Liver (tissue), 7 donors: ENCODE measurements at regions not wholly inside any gene's neighbourhood (a gene's known extent, or its start where the extent isn't known, plus 50 kb on each side); places are given as distances from the start of the nearest gene placed in this dataset.

Source experiments
- DNase-seq: peaks from one replicate; pipeline ENCODE4 v3.0.0-alpha.2; 2017; ENCODE audit warnings: low spot score
- H3K27ac ChIP-seq, 2 donors: one replicate each; pipeline ENCODE4 v1.7.0; 2013; ENCODE audit warnings: inconsistent platforms in 2 of 2, low read length in 2 of 2, control low read depth in 1 of 2, low read depth in 1 of 2, mild to moderate bottlenecking in 1 of 2
- H3K27me3 ChIP-seq, 4 donors: one replicate each; pipeline versions ENCODE4 v1.6.1 to v1.7.0; 2013; ENCODE audit warnings: low read length in 3 of 4, inconsistent platforms in 1 of 4, mild to moderate bottlenecking in 1 of 4, moderate library complexity in 1 of 4; ENCODE audit not compliant: control insufficient read depth in 4 of 4, insufficient read depth in 4 of 4
- H3K36me3 ChIP-seq, 4 donors: one replicate each; pipeline versions ENCODE4 v1.6.1 to v1.7.0; 2013; ENCODE audit warnings: low read length in 3 of 4, mild to moderate bottlenecking in 3 of 4, low read depth in 1 of 4, moderate library complexity in 1 of 4; ENCODE audit not compliant: control insufficient read depth in 4 of 4, insufficient read depth in 3 of 4
- H3K4me1 ChIP-seq, 4 donors: one replicate each; pipeline versions ENCODE4 v1.6.1 to v1.7.0; 2013; ENCODE audit warnings: low read length in 3 of 4, mild to moderate bottlenecking in 3 of 4, moderate library complexity in 1 of 4; ENCODE audit not compliant: control insufficient read depth in 4 of 4, insufficient read depth in 4 of 4
- H3K4me3 ChIP-seq, 3 donors: one replicate each; pipeline versions ENCODE4 v1.6.1 to v1.7.0; 2013; ENCODE audit warnings: low read length in 3 of 3, control low read depth in 1 of 3, low read depth in 1 of 3, mild to moderate bottlenecking in 1 of 3
- H3K9ac ChIP-seq, 2 donors: one replicate each; pipeline ENCODE4 v1.7.0; 2013; ENCODE audit warnings: low read length in 2 of 2, mild to moderate bottlenecking in 2 of 2, moderate library complexity in 2 of 2, control low read depth in 1 of 2, low read depth in 1 of 2
- H3K9me3 ChIP-seq, 4 donors: one replicate each; pipeline versions ENCODE4 v1.6.1 to v1.7.0; 2013; ENCODE audit warnings: low read length in 3 of 4; ENCODE audit not compliant: control insufficient read depth in 4 of 4
- ATF3 ChIP-seq: IDR thresholded peaks from 2 replicates; pipeline ENCODE4 v1.6.1; 2016; ENCODE audit warnings: antibody characterized with exemption
- EGR1 ChIP-seq, 2 donors: IDR thresholded peaks; 2 replicates each; pipeline ENCODE4 v1.6.1; 2016 to 2018; ENCODE audit warnings: antibody characterized with exemption in 2 of 2, low read depth in 2 of 2
- FOXA1 ChIP-seq: IDR thresholded peaks from 2 replicates; pipeline ENCODE4 v1.6.1; 2016; ENCODE audit warnings: antibody characterized with exemption
- FOXA2 ChIP-seq: IDR thresholded peaks from 2 replicates; pipeline ENCODE4 v1.6.1; 2016; ENCODE audit warnings: antibody characterized with exemption
- GABPA ChIP-seq, 2 donors: IDR thresholded peaks in 1 of 2; conservative IDR thresholded peaks in 1 of 2; 2 replicates each; pipeline ENCODE4 v1.6.1; 2016; ENCODE audit warnings: antibody characterized with exemption in 2 of 2, mild to moderate bottlenecking in 1 of 2, moderate library complexity in 1 of 2
- HNF4A ChIP-seq, 2 donors: conservative IDR thresholded peaks; 2 replicates each; pipeline ENCODE4 v1.6.1; 2016; ENCODE audit warnings: antibody characterized with exemption in 2 of 2, mild to moderate bottlenecking in 2 of 2
- HNF4G ChIP-seq: IDR thresholded peaks from 2 replicates; pipeline ENCODE4 v1.6.1; 2016; ENCODE audit warnings: antibody characterized with exemption
- JUND ChIP-seq, 2 donors: IDR thresholded peaks; 2 replicates each; pipeline ENCODE4 v1.6.1; 2016; ENCODE audit warnings: antibody characterized with exemption in 2 of 2
- MAX ChIP-seq: IDR thresholded peaks from 2 replicates; pipeline ENCODE4 v1.6.1; 2016; ENCODE audit warnings: antibody characterized with exemption
- NR2F2 ChIP-seq: IDR thresholded peaks from 2 replicates; pipeline ENCODE4 v1.6.1; 2016; ENCODE audit warnings: antibody characterized with exemption
- RAD21 ChIP-seq, 2 donors: IDR thresholded peaks; 2 replicates each; pipeline ENCODE4 v1.6.1; 2016; ENCODE audit warnings: antibody characterized with exemption in 2 of 2, mild to moderate bottlenecking in 2 of 2
- REST ChIP-seq: IDR thresholded peaks from 2 replicates; pipeline ENCODE4 v1.6.1; 2016; ENCODE audit warnings: antibody characterized with exemption, mild to moderate bottlenecking
- RXRA ChIP-seq, 2 donors: IDR thresholded peaks; 2 replicates each; pipeline ENCODE4 v1.6.1; 2017 to 2018; ENCODE audit warnings: antibody characterized with exemption in 2 of 2, mild to moderate bottlenecking in 1 of 2
- SP1 ChIP-seq: IDR thresholded peaks from 2 replicates; pipeline ENCODE4 v1.6.1; 2018; ENCODE audit warnings: antibody characterized with exemption, mild to moderate bottlenecking
- TAF1 ChIP-seq: conservative IDR thresholded peaks from 2 replicates; pipeline ENCODE4 v1.6.1; 2016; ENCODE audit warnings: antibody characterized with exemption, mild to moderate bottlenecking
- YY1 ChIP-seq: IDR thresholded peaks from 2 replicates; pipeline ENCODE4 v1.6.1; 2016; ENCODE audit warnings: antibody characterized with exemption, mild to moderate bottlenecking
- WGBS: extraction: QIAGEN DNeasy Blood & Tissue Kit; methylation state at CpG from one replicate; pipeline ENCODE4 v1.1.7; 2013; 5-methylcytosine and 5-hydroxymethylcytosine counted together
- TF ChIP-seq, protein P1 (sequence below): IDR thresholded peaks from 2 replicates; pipeline ENCODE4 v1.6.1; 2016; ENCODE audit warnings: antibody characterized with exemption
- donor health status: healthy.
- donor health status: healthy.
- donor health status: healthy.
- donor health status: healthy.

- H3K27me3 ChIP-seq, result no peaks in the 10 kb centered on the region
- peaks cover 0 to 10% (median 0%) of the 10 kb centered on the region in 4 donors for H3K9me3 ChIP-seq
- no peak overlapping the region for H3K4me3 ChIP-seq
- H3K36me3 ChIP-seq, result no peaks in the 10 kb centered on the region
- H3K9ac ChIP-seq, result no peak overlapping the region
- WGBS, result 73% methylated on average over 8 of the region's 8 CpGs
- no peak for DNase-seq
- H3K4me1 ChIP-seq, result no peaks in the 10 kb centered on the region
- TF ChIP-seq REST (no peak), RXRA (IDR thresholded peaks at IDR 0.05) (no peak), TAF1 (no peak), FOXA2 (no peak), HNF4G (no peak), HNF4A (conservative IDR thresholded peaks at IDR 0.05) (no peak)
- no peak overlapping the region for H3K27ac ChIP-seq
Observed at GRCh38 chr6:159443417-159443920, 249.6 kb downstream of the SOD2 start.

DNA sequence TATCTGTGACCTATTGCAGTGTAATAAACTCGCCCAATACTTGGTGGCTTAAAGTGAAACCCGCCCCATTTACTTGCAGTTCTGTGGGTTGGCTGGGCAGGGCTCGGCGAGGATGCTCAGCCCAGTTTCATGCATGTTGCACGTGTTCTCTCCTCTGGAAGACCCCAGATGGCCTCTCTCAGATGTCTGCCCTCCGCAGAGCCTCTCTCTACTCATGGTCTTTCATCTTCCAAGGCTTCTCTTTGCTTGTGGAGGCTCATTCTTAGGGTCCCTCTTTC lies 251.4 kb downstream of the SOD2 start:
- no peak for TF ChIP-seq EGR1 (IDR thresholded peaks at IDR 0.05; ENCODE audit: low read depth in 2 of 2)
- no peaks in the 10 kb centered on the region for H3K36me3 ChIP-seq
- WGBS, result 86% methylated on average over 6 of the region's 6 CpGs
- no peak overlapping the region for H3K9ac ChIP-seq
- H3K27me3 ChIP-seq, result no peaks in the 10 kb centered on the region
- peaks cover 0 to 10% (median 0%) of the 10 kb centered on the region in 4 donors for H3K9me3 ChIP-seq
- H3K27ac ChIP-seq, result no peak overlapping the region
- no peak overlapping the region for H3K4me3 ChIP-seq
- H3K4me1 ChIP-seq, result peaks cover 0 to 2% (median 1%) of the 10 kb centered on the region in 4 donors
- DNase-seq, result no peak

- WGBS, result 79% methylated on average over 7 of the region's 7 CpGs
- TF ChIP-seq REST (no peak), SP1 (no peak), NR2F2 (no peak), YY1 (no peak), EGR1 (IDR thresholded peaks at IDR 0.05; ENCODE audit: low read depth in 2 of 2) (no peak), ATF3 (no peak), HNF4G (no peak), FOXA2 (no peak), FOXA1 (no peak), HNF4A (conservative IDR thresholded peaks at IDR 0.05) (no peak), GABPA (IDR thresholded peaks at IDR 0.05 in 1 of 2, conservative IDR thresholded peaks at IDR 0.05 in 1 of 2) (no peak), MAX (no peak), TAF1 (no peak), RAD21 (IDR thresholded peaks at IDR 0.05) (no peak), JUND (IDR thresholded peaks at IDR 0.05) (no peak), RXRA (IDR thresholded peaks at IDR 0.05) (no peak)
- TF ChIP-seq, protein P1, sequence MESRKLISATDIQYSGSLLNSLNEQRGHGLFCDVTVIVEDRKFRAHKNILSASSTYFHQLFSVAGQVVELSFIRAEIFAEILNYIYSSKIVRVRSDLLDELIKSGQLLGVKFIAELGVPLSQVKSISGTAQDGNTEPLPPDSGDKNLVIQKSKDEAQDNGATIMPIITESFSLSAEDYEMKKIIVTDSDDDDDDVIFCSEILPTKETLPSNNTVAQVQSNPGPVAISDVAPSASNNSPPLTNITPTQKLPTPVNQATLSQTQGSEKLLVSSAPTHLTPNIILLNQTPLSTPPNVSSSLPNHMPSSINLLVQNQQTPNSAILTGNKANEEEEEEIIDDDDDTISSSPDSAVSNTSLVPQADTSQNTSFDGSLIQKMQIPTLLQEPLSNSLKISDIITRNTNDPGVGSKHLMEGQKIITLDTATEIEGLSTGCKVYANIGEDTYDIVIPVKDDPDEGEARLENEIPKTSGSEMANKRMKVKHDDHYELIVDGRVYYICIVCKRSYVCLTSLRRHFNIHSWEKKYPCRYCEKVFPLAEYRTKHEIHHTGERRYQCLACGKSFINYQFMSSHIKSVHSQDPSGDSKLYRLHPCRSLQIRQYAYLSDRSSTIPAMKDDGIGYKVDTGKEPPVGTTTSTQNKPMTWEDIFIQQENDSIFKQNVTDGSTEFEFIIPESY, result no peak
Observed at GRCh38 chr6:159440911-159441703, 251.9 kb downstream of the SOD2 start.

More at GRCh38 chr6:159440911-159441703, 251.9 kb downstream of the SOD2 start:
- Histone ChIP-seq H3K27me3 (no peaks in the 10 kb centered on the region), H3K27ac (no peak overlapping the region), H3K36me3 (no peaks in the 10 kb centered on the region), H3K4me1 (peaks cover 0 to 2% (median 1%) of the 10 kb centered on the region in 4 donors), H3K9me3 (peaks cover 0 to 10% (median 0%) of the 10 kb centered on the region in 4 donors), H3K4me3 (no peak overlapping the region), H3K9ac (no peak overlapping the region)
- DNase-seq, result no peak
